H9 (cell line): ENCODE measurements at regions not wholly inside any gene's neighbourhood (a gene's known extent, or its start where the extent isn't known, plus 50 kb on each side); places are given as distances from the start of the nearest gene placed in this dataset.

Experiments
- DNase-seq: peaks from one replicate; pipeline ENCODE4 v3.0.0-alpha.2; 2017
- H2AFZ ChIP-seq: one replicate; pipeline ENCODE4 v1.6.1; 2013; ENCODE audit warnings: mild to moderate bottlenecking, low read length, control low read depth, moderate library complexity
- H2AK5ac ChIP-seq: 2 replicates; pipeline ENCODE4 v1.6.1; 2013; ENCODE audit warnings: low read length, control low read depth, mixed read lengths; ENCODE audit not compliant: insufficient read length
- H2BK120ac ChIP-seq: one replicate; pipeline ENCODE4 v1.6.1; 2013; ENCODE audit warnings: low read depth, mild to moderate bottlenecking, low read length, control low read depth, inconsistent platforms; ENCODE audit not compliant: poor library complexity, severe bottlenecking
- H2BK12ac ChIP-seq: 2 replicates; pipeline ENCODE4 v1.6.1; 2013; ENCODE audit warnings: low read length, control low read depth, mixed read lengths, low read depth; ENCODE audit not compliant: insufficient read length
- H2BK15ac ChIP-seq: 2 replicates; pipeline ENCODE4 v1.6.1; 2013; ENCODE audit warnings: low read depth, low read length, control low read depth
- H2BK20ac ChIP-seq: one replicate; pipeline ENCODE4 v1.6.1; 2013; ENCODE audit warnings: low read depth, mild to moderate bottlenecking, low read length, control low read depth, inconsistent platforms; ENCODE audit not compliant: poor library complexity, severe bottlenecking
- H2BK5ac ChIP-seq: 2 replicates; pipeline ENCODE4 v1.6.1; 2013; ENCODE audit warnings: low read length, control low read depth, mixed read lengths; ENCODE audit not compliant: insufficient read length
- H3K14ac ChIP-seq: 2 replicates; pipeline ENCODE4 v1.6.1; 2013; ENCODE audit warnings: low read length, control low read depth; ENCODE audit not compliant: insufficient read depth
- H3K18ac ChIP-seq: 2 replicates; pipeline ENCODE4 v1.6.1; 2013; ENCODE audit warnings: low read depth, mild to moderate bottlenecking, mixed read lengths, low read length, control low read depth; ENCODE audit not compliant: insufficient read length
- H3K23ac ChIP-seq: 2 replicates; pipeline ENCODE4 v1.6.1; 2013; ENCODE audit warnings: low read length, control low read depth, mixed read lengths, low read depth; ENCODE audit not compliant: insufficient read length
- H3K23me2 ChIP-seq: 2 replicates; pipeline ENCODE4 v1.6.1; 2013; ENCODE audit warnings: low read depth, mild to moderate bottlenecking, mixed read lengths, low read length, control low read depth; ENCODE audit not compliant: insufficient read length, poor library complexity, severe bottlenecking
- H3K27ac ChIP-seq: 2 replicates; pipeline ENCODE4 v1.5.1; 2013; ENCODE audit warnings: low read length, control low read depth, mixed read lengths, low read depth; ENCODE audit not compliant: insufficient read length
- H3K27me3 ChIP-seq: 2 replicates; pipeline ENCODE4 v1.6.1; 2013; ENCODE audit warnings: low read length, control low read depth, inconsistent platforms; ENCODE audit not compliant: insufficient read depth
- H3K4ac ChIP-seq: 2 replicates; pipeline ENCODE4 v1.6.1; 2013; ENCODE audit warnings: low read depth, mild to moderate bottlenecking, control low read depth, inconsistent platforms, low read length, moderate library complexity
- H3K4me1 ChIP-seq: 2 replicates; pipeline ENCODE4 v1.6.1; 2013; ENCODE audit warnings: low read length, control low read depth, inconsistent platforms; ENCODE audit not compliant: insufficient read depth
- H3K4me2 ChIP-seq: 2 replicates; pipeline ENCODE4 v1.6.1; 2013; ENCODE audit warnings: low read length, control low read depth, mixed read lengths; ENCODE audit not compliant: insufficient read length, insufficient read depth
- H3K56ac ChIP-seq: 2 replicates; pipeline ENCODE4 v1.6.1; 2013; ENCODE audit warnings: low read depth, mild to moderate bottlenecking, mixed read lengths, low read length, control low read depth; ENCODE audit not compliant: insufficient read length
- H3K79me1 ChIP-seq: 2 replicates; pipeline ENCODE4 v1.6.1; 2013; ENCODE audit warnings: low read depth, mild to moderate bottlenecking, moderate library complexity, low read length, control low read depth, inconsistent platforms; ENCODE audit not compliant: insufficient read depth, poor library complexity, severe bottlenecking
- H3K79me2 ChIP-seq: 2 replicates; pipeline ENCODE4 v1.6.1; 2013; ENCODE audit warnings: low read length, control low read depth, inconsistent platforms; ENCODE audit not compliant: insufficient read depth
- H3K9ac ChIP-seq: 2 replicates; pipeline ENCODE4 v1.6.1; 2013; ENCODE audit warnings: low read length, control low read depth, mixed read lengths; ENCODE audit not compliant: insufficient read length; ENCODE audit errors: extremely low read depth
- H3K9me3 ChIP-seq: one replicate; pipeline ENCODE4 v1.6.1; 2013; ENCODE audit warnings: low read depth, low read length, inconsistent platforms; ENCODE audit not compliant: control insufficient read depth
- H3T11ph ChIP-seq: one replicate; pipeline ENCODE4 v1.6.1; 2013; ENCODE audit warnings: mild to moderate bottlenecking, low read length, control low read depth, inconsistent platforms
- H4K20me1 ChIP-seq: one replicate; pipeline ENCODE4 v1.6.1; 2013; ENCODE audit not compliant: control insufficient read depth, insufficient read length, insufficient read depth
- H4K5ac ChIP-seq: 2 replicates; pipeline ENCODE4 v1.6.1; 2013; ENCODE audit warnings: low read depth, mild to moderate bottlenecking, mixed read lengths, low read length, control low read depth; ENCODE audit not compliant: insufficient read length
- H4K8ac ChIP-seq: replicated peaks from 2 replicates; pipeline ENCODE4 v1.6.1; 2013; ENCODE audit warnings: low read length, control low read depth, mixed read lengths, low read depth; ENCODE audit not compliant: insufficient read length
- H4K91ac ChIP-seq: 2 replicates; pipeline ENCODE4 v1.6.1; 2013; ENCODE audit warnings: low read depth, mild to moderate bottlenecking, moderate library complexity, mixed read lengths, low read length, control low read depth; ENCODE audit not compliant: insufficient read length
- H3K27ac Mint-ChIP-seq, 3 experiments: 2 replicates in 2 of 3; 3 replicates in 1 of 3; pipeline ENCODE4 v1.8.0; 2020 to 2021; ENCODE audit warnings: mixed read lengths in 3 of 3, mild to moderate bottlenecking in 1 of 3, moderate library complexity in 1 of 3
- H3K27me3 Mint-ChIP-seq: 2 replicates; pipeline ENCODE4 v1.8.0; 2021; ENCODE audit warnings: low read depth, mild to moderate bottlenecking, moderate library complexity, mixed read lengths
- H3K36me3 Mint-ChIP-seq, 3 experiments: 2 replicates in 2 of 3; 3 replicates in 1 of 3; pipeline ENCODE4 v1.8.0; 2020 to 2021; ENCODE audit warnings: low read depth in 3 of 3, mixed read lengths in 3 of 3; ENCODE audit not compliant: insufficient read depth in 1 of 3
- H3K4me1 Mint-ChIP-seq, 2 experiments: 2 replicates each; pipeline ENCODE4 v1.8.0; 2020; ENCODE audit warnings: mixed read lengths in 2 of 2
- H3K4me3 Mint-ChIP-seq, 2 experiments: 2 replicates in 1 of 2; 3 replicates in 1 of 2; pipeline ENCODE4 v1.8.0; 2020 to 2021; ENCODE audit warnings: mild to moderate bottlenecking in 2 of 2, mixed read lengths in 2 of 2, moderate library complexity in 1 of 2
- H3K9me3 Mint-ChIP-seq, 2 experiments: 2 replicates in 1 of 2; 3 replicates in 1 of 2; pipeline ENCODE4 v1.8.0; 2020; ENCODE audit warnings: mild to moderate bottlenecking in 2 of 2, mixed read lengths in 2 of 2, moderate library complexity in 1 of 2
- CTCF ChIP-seq: fragments of 200-600 bp; sonication (generic); conservative IDR thresholded peaks from 3 replicates; pipeline ENCODE4 v1.8.0; 2021; ENCODE audit warnings: antibody characterized with exemption, mild to moderate bottlenecking
- WGBS: extraction: QIAGEN DNeasy Blood & Tissue Kit; methylation state at CpG from one replicate; pipeline ENCODE4 v1.1.7; 2013; ENCODE audit warnings: missing lambda C conversion rate, low lambda C conversion rate, mixed read lengths; ENCODE audit not compliant: insufficient read length; ENCODE audit errors: extremely low coverage; 5-methylcytosine and 5-hydroxymethylcytosine counted together

- Histone ChIP-seq H2BK20ac (no peak overlapping the region), H3K79me2 (no peaks in the 10 kb centered on the region), H4K91ac (no peak overlapping the region), H3K27me3 (no peaks in the 10 kb centered on the region), H4K5ac (no peak overlapping the region), H4K20me1 (no peaks in the 10 kb centered on the region), H2BK15ac (no peak overlapping the region), H2BK12ac (no peak overlapping the region), H3K4ac (no peak overlapping the region), H4K8ac (no peak overlapping the region), H3K18ac (no peak overlapping the region), H3K27ac (no peak overlapping the region), H3T11ph (no peak overlapping the region), H3K23me2 (no peaks in the 10 kb centered on the region), H3K14ac (no peak overlapping the region), H2AK5ac (no peak overlapping the region), H2BK120ac (no peak overlapping the region), H3K4me2 (no peak overlapping the region), H3K23ac (no peak overlapping the region), H3K79me1 (no peaks in the 10 kb centered on the region), H3K9me3 (no peaks in the 10 kb centered on the region), H3K4me1 (no peaks in the 10 kb centered on the region), H2AFZ (no peak overlapping the region), H2BK5ac (no peak overlapping the region), H3K9ac (no peak overlapping the region), H3K56ac (no peak overlapping the region)
- Mint-ChIP-seq H3K4me1 (peaks cover 0 to 3% of the 10 kb centered on the region in 2 experiments; a peak in 1 of 4 replicates), H3K4me3 (no peak overlapping the region), H3K36me3 (peaks cover 73 to 89% (median 88%) of the 10 kb centered on the region in 3 experiments), H3K27me3 (no peaks in the 10 kb centered on the region), H3K27ac (peak overlapping the region in 2 of 3 experiments; percentile 28 to 63; a peak in 2 of 7 replicates), H3K9me3 (peaks cover 2 to 6% of the 10 kb centered on the region in 2 experiments; a peak in 3 of 5 replicates)
- WGBS, result no CpG with 5 or more reads among the region's 9 CpGs
- DNase-seq, result no peak
- no peak for TF ChIP-seq CTCF
Measured at GRCh38 chrX:131747173-131747572, 203.3 kb downstream of the OR13H1 start.
